ENCODE measurements at regions not wholly inside any gene's neighbourhood (a gene's known extent, or its start where the extent isn't known, plus 50 kb on each side); places are given as distances from the start of the nearest gene placed in this dataset.

- no peak for DNase-seq (ENCODE audit: low spot score)
Observed at GRCh38 chr4:3668825-3669552, 97.2 kb upstream of the ADRA2C start.

- DNase-seq (ENCODE audit: low spot score): no peak
Observed at GRCh38 chr4:3667258-3667657, 98.9 kb upstream of the ADRA2C start.

GRCh38 chr4:3666263-3666662, 99.9 kb upstream of the ADRA2C start:
- DNase-seq (ENCODE audit: low spot score): no peak

- DNase-seq (ENCODE audit: low spot score): no peak
Observed at GRCh38 chr4:3665360-3665891, 100.8 kb upstream of the ADRA2C start.

GRCh38 chr4:3663791-3664190, 102.4 kb upstream of the ADRA2C start:
- no peak for DNase-seq (ENCODE audit: low spot score)

- no peak for DNase-seq (ENCODE audit: low spot score)
Observed at GRCh38 chr4:3662516-3662915, 103.7 kb upstream of the ADRA2C start.

GRCh38 chr4:3661989-3662388, 104.2 kb upstream of the ADRA2C start:
- no peak for DNase-seq (ENCODE audit: low spot score)

- no peak for DNase-seq (ENCODE audit: low spot score)
Observed at GRCh38 chr4:3660928-3661515, 105.2 kb upstream of the ADRA2C start.

GRCh38 chr4:3660086-3660927, 105.9 kb upstream of the ADRA2C start:
- peak; percentile 88 for DNase-seq (ENCODE audit: low spot score)

GRCh38 chr4:3659131-3659530, 107.1 kb upstream of the ADRA2C start:
- no peak for DNase-seq (ENCODE audit: low spot score)

- no peak for DNase-seq (ENCODE audit: low spot score)
Observed at GRCh38 chr4:3658530-3658913, 107.7 kb upstream of the ADRA2C start.

- DNase-seq (ENCODE audit: low spot score): no peak
Observed at GRCh38 chr4:3657902-3658529, 108.2 kb upstream of the ADRA2C start.

GRCh38 chr4:3656416-3657356, 109.5 kb upstream of the ADRA2C start:
- no peak for DNase-seq (ENCODE audit: low spot score)

- DNase-seq (ENCODE audit: low spot score): no peak
Observed at GRCh38 chr4:3655963-3656362, 110.2 kb upstream of the ADRA2C start.

- no peak for DNase-seq (ENCODE audit: low spot score)
Observed at GRCh38 chr4:3655485-3655884, 110.7 kb upstream of the ADRA2C start.

- DNase-seq (ENCODE audit: low spot score): no peak
Observed at GRCh38 chr4:3654036-3654807, 112.0 kb upstream of the ADRA2C start.

GRCh38 chr4:3652586-3652985, 113.6 kb upstream of the ADRA2C start:
- DNase-seq (ENCODE audit: low spot score): no peak

GRCh38 chr4:3651267-3651845, 114.8 kb upstream of the ADRA2C start:
- no peak for DNase-seq (ENCODE audit: low spot score)

- DNase-seq (ENCODE audit: low spot score): no peak
Observed at GRCh38 chr4:3649491-3649890, 116.7 kb upstream of the ADRA2C start.

- no peak for DNase-seq (ENCODE audit: low spot score)
Observed at GRCh38 chr4:3648731-3649130, 116.5 kb upstream of the LRPAP1 start.
